HEK293T (cell line): ENCODE measurements at regions not wholly inside any gene's neighbourhood (a gene's known extent, or its start where the extent isn't known, plus 50 kb on each side); places are given as distances from the start of the nearest gene placed in this dataset.

ENCODE experiments used
- ARNT ChIP-seq: fragments of 450-650 bp; IDR thresholded peaks from 2 replicates; pipeline ENCODE4 v1.6.1; 2017; ENCODE audit warnings: mild to moderate bottlenecking
- BHLHE40 ChIP-seq: fragments of 450-650 bp; IDR thresholded peaks from 2 replicates; pipeline ENCODE4 v1.6.1; 2016; ENCODE audit warnings: mild to moderate bottlenecking, moderate library complexity, borderline replicate concordance
- ELF4 ChIP-seq: fragments of 450-650 bp; IDR thresholded peaks from 2 replicates; pipeline ENCODE4 v1.6.1; 2017; ENCODE audit warnings: antibody characterized with exemption
- FOXK2 ChIP-seq: fragments of 450-650 bp; IDR thresholded peaks from 2 replicates; pipeline ENCODE4 v1.6.1; 2016; ENCODE audit warnings: mild to moderate bottlenecking
- FOXM1 ChIP-seq: fragments of 450-650 bp; IDR thresholded peaks from 2 replicates; pipeline ENCODE4 v1.6.1; 2017; ENCODE audit warnings: mild to moderate bottlenecking, borderline replicate concordance
- SP1 ChIP-seq: fragments of 450-650 bp; IDR thresholded peaks from 2 replicates; pipeline ENCODE4 v1.6.1; 2017
- SUZ12 ChIP-seq: fragments of 450-650 bp; IDR thresholded peaks from 2 replicates; pipeline ENCODE4 v1.6.1; 2016; ENCODE audit warnings: mild to moderate bottlenecking
- TARDBP ChIP-seq: fragments of 450-650 bp; IDR thresholded peaks from 2 replicates; pipeline ENCODE4 v1.6.1; 2016
- TF ChIP-seq, protein P1 (sequence below): fragments of 450-650 bp; IDR thresholded peaks from 2 replicates; pipeline ENCODE4 v1.6.1; 2016

DNA sequence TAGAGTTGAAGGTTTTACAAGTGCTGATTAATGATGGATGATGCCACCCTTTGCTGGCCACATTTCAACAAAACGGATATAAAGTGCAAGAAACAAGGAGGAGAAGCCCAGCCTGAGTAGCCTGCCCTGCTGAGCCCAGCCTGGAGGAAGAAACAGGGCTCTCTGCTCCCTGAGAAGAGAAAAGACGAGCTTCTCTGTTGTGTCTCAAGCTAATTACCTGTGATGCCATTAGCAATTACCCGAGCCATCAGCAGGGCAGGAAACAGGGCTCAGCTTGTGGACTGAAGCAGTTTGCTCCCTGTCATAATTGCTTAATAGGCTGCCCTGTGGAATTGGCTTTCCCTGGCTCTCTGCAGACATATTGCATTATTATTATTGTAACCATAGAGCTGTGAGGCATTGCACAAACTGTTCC lies 709.3 kb upstream of the AUTS2 start:
- TF ChIP-seq SUZ12 (no peak), TARDBP (no peak), FOXM1 (no peak), SP1 (no peak), ARNT (no peak), FOXK2 (no peak), ELF4 (no peak), BHLHE40 (no peak)
- TF ChIP-seq, protein P1, sequence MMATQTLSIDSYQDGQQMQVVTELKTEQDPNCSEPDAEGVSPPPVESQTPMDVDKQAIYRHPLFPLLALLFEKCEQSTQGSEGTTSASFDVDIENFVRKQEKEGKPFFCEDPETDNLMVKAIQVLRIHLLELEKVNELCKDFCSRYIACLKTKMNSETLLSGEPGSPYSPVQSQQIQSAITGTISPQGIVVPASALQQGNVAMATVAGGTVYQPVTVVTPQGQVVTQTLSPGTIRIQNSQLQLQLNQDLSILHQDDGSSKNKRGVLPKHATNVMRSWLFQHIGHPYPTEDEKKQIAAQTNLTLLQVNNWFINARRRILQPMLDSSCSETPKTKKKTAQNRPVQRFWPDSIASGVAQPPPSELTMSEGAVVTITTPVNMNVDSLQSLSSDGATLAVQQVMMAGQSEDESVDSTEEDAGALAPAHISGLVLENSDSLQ = no peak
